ENCODE measurements at regions not wholly inside any gene's neighbourhood (a gene's known extent, or its start where the extent isn't known, plus 50 kb on each side); places are given as distances from the start of the nearest gene placed in this dataset.
A peak's percentile ranks its signal among the peaks of the same experiment; 100 is the strongest.

GRCh38 chr1:65059930-65060538, 88.0 kb upstream of the AK4 start:
- Histone ChIP-seq H3K4me1 (no peaks in the 10 kb centered on the region), H3K4me3 (no peak overlapping the region), H3K36me3 (no peaks in the 10 kb centered on the region), H3K9me3 (no peaks in the 10 kb centered on the region), H3K9ac (ENCODE audit: low read depth in 2 of 2, low read length in 2 of 2) (no peak overlapping the region), H3K27ac (no peak overlapping the region), H3K27me3 (no peaks in the 10 kb centered on the region)
- intact Hi-C loops (cut with DNase I): loop anchor here (5.0 kb wide), 1 partner anchor 147 kb away; no protein-coding TSS in a partner anchor
- DNase-seq: no peak
- TF ChIP-seq CTCF (IDR thresholded peaks at IDR 0.05): peak; percentile 61

- no peak overlapping the region for H3K27ac ChIP-seq
- no peak overlapping the region for H3K9ac ChIP-seq (ENCODE audit: low read depth in 2 of 2, low read length in 2 of 2)
- TF ChIP-seq CTCF (IDR thresholded peaks at IDR 0.05): no peak
- H3K4me3 ChIP-seq: no peak overlapping the region
- H3K9me3 ChIP-seq: no peaks in the 10 kb centered on the region
- H3K4me1 ChIP-seq: no peaks in the 10 kb centered on the region
- no peak for DNase-seq
- intact Hi-C loops (cut with DNase I): loop anchor here (5.0 kb wide), 1 partner anchor 145 kb away; no protein-coding TSS in a partner anchor
- no peaks in the 10 kb centered on the region for H3K27me3 ChIP-seq
- no peaks in the 10 kb centered on the region for H3K36me3 ChIP-seq
These were observed 85.7 kb upstream of the AK4 start for GRCh38 chr1:65062339-65062738.

- no peak for DNase-seq
- no peaks in the 10 kb centered on the region for H3K27me3 ChIP-seq
- no peaks in the 10 kb centered on the region for H3K9me3 ChIP-seq
- no peak for TF ChIP-seq CTCF (IDR thresholded peaks at IDR 0.05)
- no peaks in the 10 kb centered on the region for H3K4me1 ChIP-seq
- intact Hi-C loops (cut with DNase I): loop anchor here (5.0 kb wide), 1 partner anchor 144 kb away; no protein-coding TSS in a partner anchor
- no peaks in the 10 kb centered on the region for H3K36me3 ChIP-seq
- no peak overlapping the region for H3K27ac ChIP-seq
- H3K9ac ChIP-seq (ENCODE audit: low read depth in 2 of 2, low read length in 2 of 2): no peak overlapping the region
- H3K4me3 ChIP-seq: no peak overlapping the region
These were observed 85.0 kb upstream of the AK4 start for GRCh38 chr1:65063025-65063424.

GRCh38 chr1:65064981-65065380, 83.0 kb upstream of the AK4 start:
- no peaks in the 10 kb centered on the region for H3K27me3 ChIP-seq
- no peak overlapping the region for H3K9ac ChIP-seq (ENCODE audit: low read depth in 2 of 2, low read length in 2 of 2)
- no peaks in the 10 kb centered on the region for H3K4me1 ChIP-seq
- no peaks in the 10 kb centered on the region for H3K36me3 ChIP-seq
- no peak for TF ChIP-seq CTCF (IDR thresholded peaks at IDR 0.05)
- intact Hi-C loops (cut with DNase I): loop anchor here (5.0 kb wide), 1 partner anchor 142 kb away; no protein-coding TSS in a partner anchor
- H3K27ac ChIP-seq: peak overlapping the region; percentile 90
- H3K9me3 ChIP-seq: no peaks in the 10 kb centered on the region
- H3K4me3 ChIP-seq: peak overlapping the region; percentile 55
- DNase-seq: no peak

GRCh38 chr1:65065524-65066418, 82.2 kb upstream of the AK4 start:
- peak overlapping the region; percentile 90 for H3K27ac ChIP-seq
- H3K27me3 ChIP-seq: no peaks in the 10 kb centered on the region
- no peaks in the 10 kb centered on the region for H3K36me3 ChIP-seq
- DNase-seq: peak; percentile 71
- H3K4me3 ChIP-seq: peak overlapping the region; percentile 55
- TF ChIP-seq CTCF (IDR thresholded peaks at IDR 0.05): no peak
- H3K9me3 ChIP-seq: no peaks in the 10 kb centered on the region
- H3K9ac ChIP-seq (ENCODE audit: low read depth in 2 of 2, low read length in 2 of 2): peak overlapping the region; percentile 79 to 96
- intact Hi-C loops (cut with DNase I): no loop called here
- H3K4me1 ChIP-seq: no peaks in the 10 kb centered on the region

Data from colonic mucosa (tissue), 4 donors.